ENCODE measurements at regions not wholly inside any gene's neighbourhood (a gene's known extent, or its start where the extent isn't known, plus 50 kb on each side); places are given as distances from the start of the nearest gene placed in this dataset.

- TF ChIP-seq IRF5 (IDR thresholded peaks at IDR 0.05; ENCODE audit: borderline replicate concordance) (no peak), FOS (IDR thresholded peaks at IDR 0.05; ENCODE audit: borderline replicate concordance, extremely low read depth, insufficient read length) (no peak), ESRRA (IDR thresholded peaks at IDR 0.05; ENCODE audit: low read length) (no peak)
- TF ChIP-seq, protein P1, sequence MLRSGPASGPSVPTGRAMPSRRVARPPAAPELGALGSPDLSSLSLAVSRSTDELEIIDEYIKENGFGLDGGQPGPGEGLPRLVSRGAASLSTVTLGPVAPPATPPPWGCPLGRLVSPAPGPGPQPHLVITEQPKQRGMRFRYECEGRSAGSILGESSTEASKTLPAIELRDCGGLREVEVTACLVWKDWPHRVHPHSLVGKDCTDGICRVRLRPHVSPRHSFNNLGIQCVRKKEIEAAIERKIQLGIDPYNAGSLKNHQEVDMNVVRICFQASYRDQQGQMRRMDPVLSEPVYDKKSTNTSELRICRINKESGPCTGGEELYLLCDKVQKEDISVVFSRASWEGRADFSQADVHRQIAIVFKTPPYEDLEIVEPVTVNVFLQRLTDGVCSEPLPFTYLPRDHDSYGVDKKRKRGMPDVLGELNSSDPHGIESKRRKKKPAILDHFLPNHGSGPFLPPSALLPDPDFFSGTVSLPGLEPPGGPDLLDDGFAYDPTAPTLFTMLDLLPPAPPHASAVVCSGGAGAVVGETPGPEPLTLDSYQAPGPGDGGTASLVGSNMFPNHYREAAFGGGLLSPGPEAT (IDR thresholded peaks at IDR 0.05; ENCODE audit: low read depth): no peak
Observed at GRCh38 chr21:32083197-32083596, 195.7 kb downstream of the MIS18A start (continued).

DNA sequence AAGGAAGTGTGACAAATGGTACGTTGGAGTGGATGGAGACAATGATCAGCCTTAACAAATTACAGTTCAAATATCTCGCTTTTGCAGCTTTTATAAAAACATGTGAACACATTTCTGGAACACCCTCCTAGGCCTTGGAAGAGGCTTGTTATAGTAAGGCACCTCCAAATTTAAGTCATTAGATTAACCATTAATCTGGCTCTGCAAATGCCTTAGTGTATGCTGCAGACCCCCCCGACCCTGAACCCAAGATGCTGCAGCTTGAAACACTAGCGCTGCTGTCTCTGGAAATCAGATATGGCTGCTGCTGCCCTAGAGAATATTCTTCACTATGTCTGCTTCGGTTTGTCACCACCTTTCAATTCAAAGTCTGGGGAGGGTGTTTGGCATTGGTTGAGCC is 196.4 kb downstream of the MIS18A start:
- no peak overlapping the region for H3K4me3 ChIP-seq
- H3K36me3 ChIP-seq (ENCODE audit: control insufficient read depth in 2 of 2, insufficient read depth in 2 of 2, low read length in 1 of 2): no peaks in the 10 kb centered on the region
- no peak overlapping the region for H3K9ac ChIP-seq (ENCODE audit: control insufficient read depth, insufficient read depth, low read length)
- no peaks in the 10 kb centered on the region for H3K4me1 ChIP-seq (ENCODE audit: control insufficient read depth, insufficient read depth, low read length)
- in situ Hi-C loops (cut with MboI) (no loop called here), intact Hi-C loops (cut with micrococcal nuclease; ENCODE audit: unreplicated experiment) (no loop called here)
- no peak for TF ChIP-seq KDM1A (IDR thresholded peaks at IDR 0.05; ENCODE audit: borderline replicate concordance)
- no peak for TF ChIP-seq NR2F1 (conservative IDR thresholded peaks at IDR 0.05)
- no peak for TF ChIP-seq USF1 (IDR thresholded peaks at IDR 0.05; ENCODE audit: borderline replicate concordance, extremely low read length, insufficient read depth, low read depth, low read length)
- TF ChIP-seq SREBF1 (IDR thresholded peaks at IDR 0.05; ENCODE audit: low read length): no peak
- TF ChIP-seq RAD21 (IDR thresholded peaks at IDR 0.05; ENCODE audit: insufficient read depth, low read depth, low read length): no peak
- TF ChIP-seq, protein P2, sequence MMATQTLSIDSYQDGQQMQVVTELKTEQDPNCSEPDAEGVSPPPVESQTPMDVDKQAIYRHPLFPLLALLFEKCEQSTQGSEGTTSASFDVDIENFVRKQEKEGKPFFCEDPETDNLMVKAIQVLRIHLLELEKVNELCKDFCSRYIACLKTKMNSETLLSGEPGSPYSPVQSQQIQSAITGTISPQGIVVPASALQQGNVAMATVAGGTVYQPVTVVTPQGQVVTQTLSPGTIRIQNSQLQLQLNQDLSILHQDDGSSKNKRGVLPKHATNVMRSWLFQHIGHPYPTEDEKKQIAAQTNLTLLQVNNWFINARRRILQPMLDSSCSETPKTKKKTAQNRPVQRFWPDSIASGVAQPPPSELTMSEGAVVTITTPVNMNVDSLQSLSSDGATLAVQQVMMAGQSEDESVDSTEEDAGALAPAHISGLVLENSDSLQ (IDR thresholded peaks at IDR 0.05): no peak
- H3K4me2 ChIP-seq (ENCODE audit: control insufficient read depth, insufficient read depth): no peak overlapping the region
- ChIA-PET SMC1A (ENCODE audit: uncharacterized antibody, unreplicated experiment) (no interaction called here), RAD21 (ENCODE audit: unreplicated experiment) (no interaction called here), CTCF (no interaction called here), POLR2A (no interaction called here)
- FAIRE-seq (no peak), ATAC-seq (no peak), DNase-seq (ENCODE audit: low read depth, low spot score) (no peak)
- H3K27ac ChIP-seq (ENCODE audit: control insufficient read depth, insufficient read depth): no peak overlapping the region
- no peaks in the 10 kb centered on the region for H3K27me3 ChIP-seq (replicated peaks in 1 of 2; ENCODE audit: control insufficient read depth in 2 of 2, insufficient read depth in 2 of 2, low read length in 1 of 2)
- BruUV-seq (replicated peaks): no TSS peak
- no peaks in the 10 kb centered on the region for H3K79me2 ChIP-seq (ENCODE audit: control insufficient read depth, insufficient read depth, low read length)
- H2AFZ ChIP-seq (ENCODE audit: control insufficient read depth, low read depth, low read length): no peak overlapping the region
- H4K20me1 ChIP-seq (ENCODE audit: control insufficient read depth, insufficient read depth): no peaks in the 10 kb centered on the region
- WGBS (ENCODE audit: insufficient coverage, insufficient replicate concordance, low lambda C conversion rate, missing lambda C conversion rate): 40% methylated on average over 5 of the region's 5 CpGs
- no peaks in the 10 kb centered on the region for H3K9me3 ChIP-seq (replicated peaks; ENCODE audit: control insufficient read depth, insufficient read depth, low read length)
